HG03196 (cell line): ENCODE measurements at regions not wholly inside any gene's neighbourhood (a gene's known extent, or its start where the extent isn't known, plus 50 kb on each side); places are given as distances from the start of the nearest gene placed in this dataset.
"Not testable (repeated sequence)": the region's sequence is repeated elsewhere in the genome, so short reads cannot be mapped to it uniquely, and the experiment has no call there.

ENCODE experiments used
- ATAC-seq: cut with Tn5 transposase; IDR thresholded peaks from one replicate; pipeline ENCODE4 v1.9.1; 2021; ENCODE audit not compliant: unreplicated experiment

- no peak for ATAC-seq
Measured at GRCh38 chr7:13115855-13116254, 428.4 kb downstream of the ARL4A start.

DNA sequence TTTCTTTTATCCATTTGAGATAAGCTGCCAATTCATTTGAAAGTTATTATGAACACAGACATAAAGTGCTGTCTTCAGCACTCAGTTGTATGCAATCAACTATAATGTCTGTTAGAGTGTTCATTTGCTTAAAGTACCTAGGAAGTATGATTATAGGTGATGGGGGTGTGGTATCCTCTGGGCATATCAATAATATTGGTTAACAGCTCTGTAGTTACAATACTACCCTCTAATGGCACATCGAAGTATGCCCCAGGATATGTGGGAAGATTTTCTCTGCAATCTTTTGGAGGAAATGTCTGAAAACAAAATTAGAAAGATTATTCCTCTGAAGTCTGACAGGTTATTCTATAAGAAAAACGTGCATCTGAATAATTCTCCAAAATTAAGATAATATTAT is 429.7 kb downstream of the ARL4A start:
- no peak for ATAC-seq

DNA sequence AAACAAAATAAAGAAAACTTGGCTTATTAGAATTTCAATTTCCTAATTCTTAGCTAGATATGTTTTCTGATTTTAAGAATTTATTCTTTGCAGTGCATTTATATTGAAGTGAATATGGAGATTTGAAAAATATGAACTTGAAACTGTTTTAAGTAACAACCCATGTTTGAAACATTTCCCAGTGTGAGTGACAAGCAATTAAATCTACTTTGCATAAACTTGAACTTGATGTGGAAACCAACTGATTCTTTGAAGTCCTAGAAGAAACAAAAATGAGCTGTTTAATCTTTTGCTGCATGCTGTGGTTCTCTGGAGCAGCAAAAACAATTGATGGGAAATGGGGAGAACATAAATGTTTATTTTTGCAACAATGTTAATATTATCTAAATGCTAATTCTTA is 430.2 kb downstream of the ARL4A start:
- ATAC-seq: no peak

GRCh38 chr7:13124629-13125028 is 437.2 kb downstream of the ARL4A start:
- not testable (repeated sequence) for ATAC-seq

DNA sequence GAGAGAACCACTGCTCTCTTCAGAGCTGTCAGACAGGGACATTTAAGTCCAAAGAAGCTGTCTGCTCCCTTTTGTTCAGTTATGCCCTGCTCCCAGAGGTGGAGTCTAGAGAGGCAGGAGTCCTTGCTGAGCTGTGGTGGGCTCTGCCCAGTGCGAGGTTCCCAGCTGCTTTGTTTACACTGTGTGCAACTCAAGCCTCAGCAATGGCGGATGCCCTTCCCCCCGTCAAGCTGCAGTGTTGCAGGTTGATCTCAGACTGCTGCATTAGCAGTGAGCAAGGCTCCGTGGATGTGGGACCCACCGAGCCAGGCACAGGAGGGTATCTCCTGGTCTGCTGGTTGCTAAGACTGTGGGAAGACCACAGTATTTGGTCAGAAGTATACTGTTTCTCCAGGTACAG is 438.9 kb downstream of the ARL4A start:
- ATAC-seq: no peak

DNA sequence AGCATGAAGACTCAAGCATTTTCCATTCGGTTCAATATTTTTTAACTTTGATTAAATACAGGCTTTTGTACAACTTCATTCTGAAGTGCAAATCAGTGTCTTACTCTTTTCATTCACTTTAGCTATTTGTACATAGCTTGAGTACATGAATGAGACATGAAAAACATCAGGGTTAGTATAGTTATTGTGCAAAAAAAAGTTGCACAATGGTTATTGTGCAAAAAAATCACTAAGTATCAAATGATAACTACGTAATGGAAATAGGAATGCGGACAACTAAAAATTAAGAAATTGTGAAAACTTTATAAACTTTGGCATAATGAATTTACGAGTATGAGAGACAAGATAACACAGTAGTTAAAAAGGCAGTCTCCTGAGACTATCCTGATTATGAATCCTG is 442.9 kb downstream of the ARL4A start:
- ATAC-seq: no peak

DNA sequence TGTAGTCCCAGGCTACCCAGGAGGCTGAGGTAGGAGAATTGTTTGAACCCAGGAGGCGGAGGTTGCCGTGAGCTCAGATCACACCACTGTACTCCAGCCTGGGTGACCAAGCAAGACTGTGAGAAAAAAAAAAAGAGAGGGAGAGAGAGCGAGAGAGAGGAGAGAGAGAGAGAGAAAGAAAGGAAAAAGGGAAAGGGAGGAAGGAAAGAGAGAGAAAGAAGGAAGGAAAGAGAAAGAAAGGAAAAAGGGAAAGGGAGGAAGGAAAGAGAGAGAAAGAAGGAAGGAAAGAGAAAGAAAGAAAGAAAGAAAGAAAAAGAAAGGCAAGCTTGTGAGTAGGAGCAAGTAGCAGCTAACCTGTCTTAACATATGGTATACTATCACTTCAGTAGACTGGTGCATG is 443.5 kb downstream of the ARL4A start:
- ATAC-seq: not testable (repeated sequence)

GRCh38 chr7:13132314-13132713 is 444.9 kb downstream of the ARL4A start:
- ATAC-seq: no peak

DNA sequence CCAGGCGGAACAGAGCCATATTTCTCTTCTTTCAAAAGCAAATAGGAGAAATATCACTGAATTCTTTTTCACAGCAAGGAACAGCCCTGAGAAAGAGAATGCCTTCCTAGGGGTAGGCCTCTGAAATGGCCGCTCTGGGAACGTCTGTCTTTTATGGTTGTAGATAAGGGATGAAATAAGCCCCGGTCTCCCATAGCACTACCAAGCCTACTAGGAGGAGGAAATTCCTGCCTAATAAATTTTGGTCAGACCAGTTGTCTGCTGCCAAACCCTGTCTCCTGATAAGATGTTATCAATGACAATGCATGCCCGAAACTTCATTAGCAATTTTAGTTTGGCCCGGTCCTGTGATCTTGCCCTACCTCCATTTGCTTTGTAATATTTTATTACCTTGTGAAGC is 448.9 kb downstream of the ARL4A start:
- not testable (repeated sequence) for ATAC-seq

DNA sequence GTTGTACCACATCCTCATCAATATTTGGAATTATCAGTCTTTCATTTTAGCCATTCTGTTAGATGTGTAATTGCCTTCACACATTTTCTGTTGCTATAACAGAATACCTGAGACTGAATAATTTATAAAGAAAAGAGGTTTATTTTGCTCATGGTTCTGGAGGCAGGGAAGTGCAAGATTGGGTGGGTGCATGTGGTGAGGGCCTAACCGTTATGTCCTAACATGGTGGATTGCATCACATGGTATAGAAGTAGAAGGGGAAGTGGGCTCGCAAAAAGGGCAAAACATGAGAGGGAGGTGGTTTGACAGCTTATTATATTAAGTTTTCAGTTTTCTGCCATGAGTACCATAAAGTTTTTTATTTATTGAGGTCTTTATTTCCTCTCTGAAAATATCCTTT is 452.0 kb downstream of the ARL4A start:
- ATAC-seq: no peak

GRCh38 chr7:13144673-13145072 is 457.2 kb downstream of the ARL4A start:
- ATAC-seq: no peak

GRCh38 chr7:13148548-13148947 is 461.1 kb downstream of the ARL4A start:
- ATAC-seq: no peak

- ATAC-seq: no peak
Measured at GRCh38 chr7:13151978-13152377, 464.5 kb downstream of the ARL4A start.

DNA sequence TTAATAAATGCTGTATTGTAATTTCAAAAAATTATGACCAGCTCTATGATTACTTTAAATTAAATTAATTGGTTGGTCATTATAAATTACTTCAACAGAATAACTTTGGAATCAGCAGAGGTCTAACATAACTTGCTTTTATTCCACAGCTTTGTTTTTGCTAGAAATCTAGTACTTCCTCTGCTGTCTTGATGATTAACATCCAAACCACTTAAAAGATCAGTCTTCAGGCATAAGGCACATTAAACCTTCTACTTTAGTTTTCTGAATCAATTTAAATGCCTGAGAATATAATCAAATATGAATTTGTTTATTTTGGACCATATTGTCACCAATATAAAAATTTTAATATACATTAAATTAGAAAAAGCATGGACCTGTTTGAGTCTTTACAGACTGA is 465.3 kb downstream of the ARL4A start:
- no peak for ATAC-seq

- ATAC-seq: no peak
Measured at GRCh38 chr7:13153266-13153665, 465.8 kb downstream of the ARL4A start.

GRCh38 chr7:13153742-13154141 is 466.3 kb downstream of the ARL4A start:
- no peak for ATAC-seq

DNA sequence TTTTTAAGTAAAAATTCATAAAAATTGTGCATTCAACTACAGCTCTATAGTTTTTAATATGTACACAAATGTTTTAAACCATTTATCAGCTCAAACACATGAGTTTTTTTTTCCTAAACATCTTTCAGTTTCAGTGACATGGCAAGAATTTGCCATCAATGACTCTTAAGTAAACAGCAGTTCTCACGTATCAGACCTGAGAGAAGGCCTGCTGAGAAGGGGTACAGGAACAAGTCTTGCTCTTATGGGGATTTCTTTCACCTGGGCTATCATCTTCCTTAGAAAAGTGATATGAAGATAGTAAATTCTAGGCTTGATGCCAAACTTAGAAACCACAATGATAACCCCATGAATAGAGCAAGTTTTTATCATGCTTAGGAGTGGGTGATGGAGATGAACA is 467.8 kb downstream of the ARL4A start:
- ATAC-seq: no peak

DNA sequence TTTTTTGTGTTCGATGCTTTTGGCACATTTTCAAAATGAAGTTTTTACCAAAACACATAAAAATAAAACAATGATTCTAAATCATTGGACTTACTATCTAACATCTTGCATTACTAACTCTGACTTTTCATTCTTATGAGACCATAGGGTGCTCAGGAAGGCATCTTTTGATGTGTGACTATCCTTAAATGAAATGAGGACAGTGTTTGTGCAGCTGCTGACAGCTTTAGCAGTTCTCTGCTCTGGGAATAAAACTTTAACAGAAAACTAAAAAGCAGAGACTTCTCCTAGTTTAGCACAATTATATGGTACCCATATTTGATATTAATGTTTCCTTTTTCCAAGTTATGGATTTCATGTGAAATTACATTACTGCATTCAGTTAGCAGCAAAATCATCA is 471.6 kb downstream of the ARL4A start:
- ATAC-seq: no peak

- ATAC-seq: no peak
Measured at GRCh38 chr7:13159467-13160184, 472.2 kb downstream of the ARL4A start.

DNA sequence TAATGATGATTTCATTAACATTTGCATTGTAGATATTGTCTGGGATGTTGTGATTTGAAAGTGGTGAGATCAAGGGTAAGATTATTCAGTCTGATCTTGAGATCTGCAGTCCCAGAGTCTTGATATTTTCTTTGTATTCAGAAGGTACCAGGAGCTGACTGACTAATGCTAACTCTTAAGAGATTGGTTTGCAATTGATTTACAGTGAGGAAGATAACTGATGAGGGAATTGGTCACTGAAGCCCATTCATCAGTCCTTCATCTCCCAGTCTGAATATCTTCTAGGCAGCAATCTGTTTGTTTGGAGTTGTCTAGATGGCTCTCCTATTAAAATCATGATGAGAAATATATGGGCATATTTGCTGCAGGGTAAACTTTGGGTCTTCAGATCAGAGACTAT is 473.7 kb downstream of the ARL4A start:
- ATAC-seq: no peak

DNA sequence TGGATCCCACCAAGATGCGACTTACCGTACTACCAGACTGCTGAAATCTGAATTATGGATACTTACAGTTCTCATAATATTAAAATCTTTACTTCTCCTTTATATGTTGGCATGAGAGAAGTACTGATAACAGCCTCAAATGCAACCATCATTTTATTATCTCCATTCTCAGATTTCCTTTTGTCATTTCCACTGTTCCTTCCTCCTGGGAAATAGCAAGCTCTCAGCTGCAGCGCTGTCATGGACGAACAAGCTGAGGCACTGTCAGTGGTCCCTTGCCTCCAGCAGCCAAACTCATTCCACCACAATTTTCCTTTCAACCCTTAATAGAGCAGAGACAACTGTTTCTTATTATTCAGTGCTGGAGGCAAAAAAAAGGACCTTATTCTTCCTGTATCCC is 478.4 kb downstream of the ARL4A start:
- ATAC-seq: no peak

- ATAC-seq: no peak
Measured at GRCh38 chr7:13166801-13167200, 479.4 kb downstream of the ARL4A start.

GRCh38 chr7:13169356-13169755 is 481.9 kb downstream of the ARL4A start:
- no peak for ATAC-seq
